ENCODE measurements at regions not wholly inside any gene's neighbourhood (a gene's known extent, or its start where the extent isn't known, plus 50 kb on each side); places are given as distances from the start of the nearest gene placed in this dataset.

GRCh38 chr11:47915374-47915773 is 65.0 kb upstream of the PTPRJ start (continued):
- TF ChIP-seq PREB (CRISPR knock-in tag; IDR thresholded peaks at IDR 0.05; ENCODE audit: borderline replicate concordance): no peak
- no peak for TF ChIP-seq SP1 (CRISPR knock-in tag; conservative IDR thresholded peaks at IDR 0.05)
- no peak for TF ChIP-seq HMGA2 (CRISPR knock-in tag; IDR thresholded peaks at IDR 0.05)
- no peak for TF ChIP-seq ZMAT4 (CRISPR knock-in tag; IDR thresholded peaks at IDR 0.05)
- TF ChIP-seq KAT7 (CRISPR knock-in tag; IDR thresholded peaks at IDR 0.05; ENCODE audit: borderline replicate concordance): no peak
- TF ChIP-seq SMAD4 (CRISPR knock-in tag; IDR thresholded peaks at IDR 0.05): no peak
- no peak for TF ChIP-seq ETV6 (CRISPR knock-in tag; IDR thresholded peaks at IDR 0.05)
- TF ChIP-seq ZNF512 (CRISPR knock-in tag; IDR thresholded peaks at IDR 0.05; ENCODE audit: borderline replicate concordance): no peak
- TF ChIP-seq ATF6 (CRISPR knock-in tag; IDR thresholded peaks at IDR 0.05): no peak
- no peak for TF ChIP-seq ZNF281 (CRISPR knock-in tag; IDR thresholded peaks at IDR 0.05)

GRCh38 chr11:47914743-47915142 is 65.6 kb upstream of the PTPRJ start:
- ChIA-PET POLR2A (no interaction called here), CTCF (no interaction called here)
- no peak for ATAC-seq
- no peak overlapping the region for H3K4me3 Mint-ChIP-seq
- H3K27ac Mint-ChIP-seq: no peak overlapping the region
- no peak for DNase-seq (ENCODE audit: low spot score)
- no peaks in the 10 kb centered on the region for H3K9me3 Mint-ChIP-seq
- H3K36me3 Mint-ChIP-seq: no peaks in the 10 kb centered on the region
- H3K4me1 Mint-ChIP-seq: peaks cover 21% of the 10 kb centered on the region
- no peak for TF ChIP-seq GABPB1 (CRISPR knock-in tag; IDR thresholded peaks at IDR 0.05)
- no peak for TF ChIP-seq EMX1 (CRISPR knock-in tag; IDR thresholded peaks at IDR 0.05)
- TF ChIP-seq E2F4 (CRISPR knock-in tag; IDR thresholded peaks at IDR 0.05; ENCODE audit: borderline replicate concordance, low read depth): no peak
- no peak for TF ChIP-seq HMGA2 (CRISPR knock-in tag; IDR thresholded peaks at IDR 0.05)
- no peak for TF ChIP-seq ZNF219 (CRISPR knock-in tag; IDR thresholded peaks at IDR 0.05; ENCODE audit: borderline replicate concordance)
- no peaks in the 10 kb centered on the region for H3K27me3 Mint-ChIP-seq (ENCODE audit: low read depth)
